ENCODE measurements at regions not wholly inside any gene's neighbourhood (a gene's known extent, or its start where the extent isn't known, plus 50 kb on each side); places are given as distances from the start of the nearest gene placed in this dataset.
"Not testable (repeated sequence)": the region's sequence is repeated elsewhere in the genome, so short reads cannot be mapped to it uniquely, and the experiment has no call there.

DNA sequence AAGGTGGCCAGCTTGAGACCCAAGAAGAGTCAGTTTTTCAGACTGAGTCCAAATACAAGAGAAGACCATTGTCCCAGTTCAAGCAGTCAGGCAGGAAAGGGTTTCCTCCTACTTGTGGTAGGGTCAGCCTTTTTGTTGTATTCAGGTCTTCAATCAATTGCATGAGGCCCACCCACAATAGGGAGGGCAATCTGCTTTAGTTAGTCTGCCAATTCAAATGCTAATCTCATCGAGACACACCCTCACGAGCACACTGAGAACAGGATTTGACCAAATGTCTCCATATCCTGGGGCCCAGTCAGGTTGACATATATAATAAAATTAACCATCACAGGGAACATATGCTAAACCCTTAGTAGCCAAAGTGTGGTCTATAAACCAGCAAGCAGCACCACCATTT lies 75.3 kb upstream of the FRMPD3 start:
- DNase-seq, result no peak
- Histone ChIP-seq H3K36me3 (ENCODE audit: control insufficient read depth in 1 of 2, insufficient read depth in 2 of 2, low read depth in 1 of 2, low read length in 2 of 2) (no peaks in the 10 kb centered on the region), H4K8ac (ENCODE audit: low read length) (no peak overlapping the region), H3K4me2 (ENCODE audit: low read length, poor library complexity, severe bottlenecking) (no peak overlapping the region), H2BK12ac (ENCODE audit: low read length in 2 of 2) (no peak overlapping the region), H3K9me3 (ENCODE audit: control insufficient read depth, low read length) (no peaks in the 10 kb centered on the region), H3K9ac (ENCODE audit: low read length) (no peak overlapping the region), H3K4ac (ENCODE audit: low read depth in 1 of 2, low read length in 2 of 2) (no peak overlapping the region), H2BK120ac (ENCODE audit: low read depth, low read length) (no peak overlapping the region), H3K14ac (ENCODE audit: low read length in 2 of 2) (no peak overlapping the region), H4K91ac (ENCODE audit: low read length) (no peak overlapping the region), H3K23ac (ENCODE audit: low read length in 2 of 2) (no peak overlapping the region), H3K4me1 (ENCODE audit: control insufficient read depth, insufficient read depth, low read depth, low read length) (no peaks in the 10 kb centered on the region), H2BK15ac (ENCODE audit: low read depth, poor library complexity, severe bottlenecking) (no peak overlapping the region), H3K27ac (ENCODE audit: low read length, poor library complexity, severe bottlenecking) (no peak overlapping the region), H3K79me1 (replicated peaks; ENCODE audit: low read length, poor library complexity, severe bottlenecking) (no peaks in the 10 kb centered on the region), H2BK5ac (ENCODE audit: low read depth, low read length, poor library complexity, severe bottlenecking) (no peak overlapping the region), H3K4me3 (ENCODE audit: insufficient read depth in 1 of 2, low read depth in 1 of 2, low read length in 2 of 2) (no peak overlapping the region), H2AFZ (ENCODE audit: low read depth, low read length) (no peak overlapping the region), H3K18ac (ENCODE audit: low read depth in 1 of 2, low read length in 2 of 2) (no peak overlapping the region), H2AK5ac (ENCODE audit: low read length, severe bottlenecking) (no peak overlapping the region), H3K27me3 (ENCODE audit: control insufficient read depth in 1 of 2, insufficient read depth in 1 of 2, low read length in 2 of 2) (peaks cover 0 to 14% of the 10 kb centered on the region in 2 experiments)
- 53% methylated on average over 2 of the region's 2 CpGs for WGBS

DNA sequence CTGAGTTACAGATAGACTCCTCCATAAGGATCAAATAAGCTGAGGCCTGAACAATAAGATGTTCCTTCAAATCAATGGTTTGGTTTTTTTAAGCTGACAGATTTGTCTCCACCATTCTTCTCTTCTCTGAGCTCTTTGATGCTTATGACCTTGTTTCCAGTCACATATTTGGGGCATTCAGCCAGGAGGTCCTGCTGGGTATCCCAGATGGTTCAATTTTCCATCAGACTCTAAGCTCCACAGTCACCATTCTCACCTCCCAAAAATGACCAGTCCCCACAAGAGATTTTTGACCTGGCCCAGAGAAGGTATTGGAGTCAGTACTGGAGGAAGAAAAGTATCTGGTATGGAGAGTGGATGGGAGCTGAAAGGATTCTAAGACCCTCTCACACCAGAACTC lies 74.6 kb upstream of the FRMPD3 start:
- Histone ChIP-seq H3K4me1 (ENCODE audit: control insufficient read depth, insufficient read depth, low read depth, low read length) (no peaks in the 10 kb centered on the region), H3K14ac (ENCODE audit: low read length in 2 of 2) (no peak overlapping the region), H3K9me3 (ENCODE audit: control insufficient read depth, low read length) (no peaks in the 10 kb centered on the region), H2AFZ (ENCODE audit: low read depth, low read length) (no peak overlapping the region), H3K4ac (ENCODE audit: low read depth in 1 of 2, low read length in 2 of 2) (no peak overlapping the region), H3K4me3 (ENCODE audit: insufficient read depth in 1 of 2, low read depth in 1 of 2, low read length in 2 of 2) (no peak overlapping the region), H2BK120ac (ENCODE audit: low read depth, low read length) (no peak overlapping the region), H3K36me3 (ENCODE audit: control insufficient read depth in 1 of 2, insufficient read depth in 2 of 2, low read depth in 1 of 2, low read length in 2 of 2) (no peaks in the 10 kb centered on the region), H3K9ac (ENCODE audit: low read length) (no peak overlapping the region), H3K79me1 (replicated peaks; ENCODE audit: low read length, poor library complexity, severe bottlenecking) (no peaks in the 10 kb centered on the region), H2BK15ac (ENCODE audit: low read depth, poor library complexity, severe bottlenecking) (no peak overlapping the region), H3K27me3 (ENCODE audit: control insufficient read depth in 1 of 2, insufficient read depth in 1 of 2, low read length in 2 of 2) (peaks cover 0 to 15% of the 10 kb centered on the region in 2 experiments), H2BK5ac (ENCODE audit: low read depth, low read length, poor library complexity, severe bottlenecking) (no peak overlapping the region), H3K23ac (ENCODE audit: low read length in 2 of 2) (no peak overlapping the region), H4K8ac (ENCODE audit: low read length) (no peak overlapping the region), H2AK5ac (ENCODE audit: low read length, severe bottlenecking) (no peak overlapping the region), H3K18ac (ENCODE audit: low read depth in 1 of 2, low read length in 2 of 2) (no peak overlapping the region), H3K4me2 (ENCODE audit: low read length, poor library complexity, severe bottlenecking) (no peak overlapping the region), H3K27ac (ENCODE audit: low read length, poor library complexity, severe bottlenecking) (no peak overlapping the region), H4K91ac (ENCODE audit: low read length) (no peak overlapping the region), H2BK12ac (ENCODE audit: low read length in 2 of 2) (no peak overlapping the region)
- DNase-seq, result no peak

DNA sequence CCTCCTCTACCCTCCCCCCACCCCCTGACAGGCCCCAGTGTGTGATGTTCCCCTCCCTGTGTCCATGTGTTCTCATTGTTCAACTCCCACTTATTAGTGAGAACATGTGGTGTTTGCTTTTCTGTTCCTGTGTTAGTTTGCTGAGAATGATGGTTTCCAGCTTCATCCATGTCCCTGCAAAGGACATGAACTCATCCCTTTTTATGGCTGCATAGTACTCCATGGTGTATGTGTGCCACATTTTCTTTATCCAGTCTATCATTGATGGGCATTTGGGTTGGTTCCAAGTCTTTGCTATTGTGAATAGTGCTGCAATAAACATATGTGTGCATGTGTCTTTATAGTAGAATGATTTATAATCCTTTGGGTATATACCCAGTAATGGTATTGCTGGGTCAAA lies 73.3 kb upstream of the FRMPD3 start:
- peaks cover 0 to 26% of the 10 kb centered on the region in 2 experiments for H3K27me3 ChIP-seq (ENCODE audit: control insufficient read depth in 1 of 2, insufficient read depth in 1 of 2, low read length in 2 of 2)
- H3K4me1 ChIP-seq (ENCODE audit: control insufficient read depth, insufficient read depth, low read depth, low read length); H2BK5ac ChIP-seq (ENCODE audit: low read depth, low read length, poor library complexity, severe bottlenecking); H3K4me2 ChIP-seq (ENCODE audit: low read length, poor library complexity, severe bottlenecking); H2BK12ac ChIP-seq (ENCODE audit: low read length in 2 of 2); H3K18ac ChIP-seq (ENCODE audit: low read depth in 1 of 2, low read length in 2 of 2); H2BK15ac ChIP-seq (ENCODE audit: low read depth, poor library complexity, severe bottlenecking); H3K23ac ChIP-seq (ENCODE audit: low read length in 2 of 2); H4K8ac ChIP-seq (ENCODE audit: low read length); H3K9ac ChIP-seq (ENCODE audit: low read length); H3K14ac ChIP-seq (ENCODE audit: low read length in 2 of 2); H2AK5ac ChIP-seq (ENCODE audit: low read length, severe bottlenecking); H3K27ac ChIP-seq (ENCODE audit: low read length, poor library complexity, severe bottlenecking); H3K4me3 ChIP-seq (ENCODE audit: insufficient read depth in 1 of 2, low read depth in 1 of 2, low read length in 2 of 2); H3K36me3 ChIP-seq (ENCODE audit: control insufficient read depth in 1 of 2, insufficient read depth in 2 of 2, low read depth in 1 of 2, low read length in 2 of 2); DNase-seq; H4K91ac ChIP-seq (ENCODE audit: low read length); H3K4ac ChIP-seq (ENCODE audit: low read depth in 1 of 2, low read length in 2 of 2); H2BK120ac ChIP-seq (ENCODE audit: low read depth, low read length); H3K79me1 ChIP-seq (replicated peaks; ENCODE audit: low read length, poor library complexity, severe bottlenecking); H3K9me3 ChIP-seq (ENCODE audit: control insufficient read depth, low read length); H2AFZ ChIP-seq (ENCODE audit: low read depth, low read length): not testable (repeated sequence)

DNA sequence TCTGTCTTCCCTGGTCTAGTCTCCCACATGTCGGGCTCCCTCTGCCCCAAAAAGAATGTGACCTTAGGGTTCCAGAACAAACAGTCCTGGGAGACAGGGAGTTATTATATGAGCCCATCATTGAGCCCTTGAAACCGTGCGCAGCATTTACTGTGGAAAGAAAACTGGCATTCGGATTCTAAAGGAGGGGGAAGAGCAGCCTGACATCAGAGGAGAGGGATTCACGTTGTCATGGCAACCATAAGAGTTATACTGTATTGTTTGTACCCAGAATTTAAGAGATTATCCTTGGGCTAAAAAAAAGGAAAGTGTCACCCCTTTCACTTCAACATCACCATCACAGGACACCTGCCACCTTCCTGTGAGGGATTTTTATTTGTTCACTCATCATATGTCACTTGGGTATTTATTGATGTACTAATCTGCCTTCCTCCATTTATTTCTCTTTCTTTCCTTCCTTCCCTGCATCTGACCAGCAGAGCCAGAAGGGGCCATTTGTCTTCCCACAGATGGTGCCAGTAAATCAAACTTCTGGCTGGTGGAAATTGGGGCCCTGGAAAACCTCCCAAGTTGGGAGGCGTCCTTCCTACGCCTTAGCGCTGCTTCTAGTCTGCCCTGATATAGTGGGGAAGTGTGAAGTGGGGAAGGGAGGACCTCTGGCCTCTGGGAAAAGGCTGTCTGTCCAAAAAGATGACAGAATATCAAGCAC lies 64.9 kb upstream of the FRMPD3 start:
- Histone ChIP-seq H3K9ac (ENCODE audit: low read length) (no peak overlapping the region), H3K4ac (ENCODE audit: low read depth in 1 of 2, low read length in 2 of 2) (no peak overlapping the region), H2BK15ac (ENCODE audit: low read depth, poor library complexity, severe bottlenecking) (no peak overlapping the region), H3K4me3 (ENCODE audit: insufficient read depth in 1 of 2, low read depth in 1 of 2, low read length in 2 of 2) (no peak overlapping the region), H2AK5ac (ENCODE audit: low read length, severe bottlenecking) (no peak overlapping the region), H3K79me1 (replicated peaks; ENCODE audit: low read length, poor library complexity, severe bottlenecking) (no peaks in the 10 kb centered on the region), H3K9me3 (ENCODE audit: control insufficient read depth, low read length) (peaks cover 5% of the 10 kb centered on the region), H3K14ac (ENCODE audit: low read length in 2 of 2) (no peak overlapping the region), H3K27me3 (ENCODE audit: control insufficient read depth in 1 of 2, insufficient read depth in 1 of 2, low read length in 2 of 2) (peaks cover 0 to 72% of the 10 kb centered on the region in 2 experiments), H4K91ac (ENCODE audit: low read length) (no peak overlapping the region), H3K36me3 (ENCODE audit: control insufficient read depth in 1 of 2, insufficient read depth in 2 of 2, low read depth in 1 of 2, low read length in 2 of 2) (no peaks in the 10 kb centered on the region), H3K27ac (ENCODE audit: low read length, poor library complexity, severe bottlenecking) (no peak overlapping the region), H3K4me1 (ENCODE audit: control insufficient read depth, insufficient read depth, low read depth, low read length) (no peaks in the 10 kb centered on the region), H2BK120ac (ENCODE audit: low read depth, low read length) (no peak overlapping the region), H3K4me2 (ENCODE audit: low read length, poor library complexity, severe bottlenecking) (no peak overlapping the region), H4K8ac (ENCODE audit: low read length) (no peak overlapping the region), H2BK5ac (ENCODE audit: low read depth, low read length, poor library complexity, severe bottlenecking) (no peak overlapping the region), H2AFZ (ENCODE audit: low read depth, low read length) (no peak overlapping the region), H3K23ac (ENCODE audit: low read length in 2 of 2) (no peak overlapping the region), H2BK12ac (ENCODE audit: low read length in 2 of 2) (no peak overlapping the region), H3K18ac (ENCODE audit: low read depth in 1 of 2, low read length in 2 of 2) (no peak overlapping the region)
- WGBS, result 93% methylated on average over 2 of the region's 8 CpGs
- DNase-seq, result no peak
